A673 (cell line): ENCODE measurements at regions not wholly inside any gene's neighbourhood (a gene's known extent, or its start where the extent isn't known, plus 50 kb on each side); places are given as distances from the start of the nearest gene placed in this dataset.
"Not testable (repeated sequence)": the region's sequence is repeated elsewhere in the genome, so short reads cannot be mapped to it uniquely, and the experiment has no call there.

ENCODE experiments used
- BruUV-seq: library from RNA; stranded (reverse); fragments of 400-500 nt; replicated peaks from 2 replicates; lab custom pipeline; 2021; lab: Mats Ljungman, UMichigan
- CTCF ChIA-PET: fragments of 300-600 bp; sonication (Branson Sonifier 250); formaldehyde crosslinking; loops from one replicate; lab custom pipeline; 2022; ENCODE audit warnings: antibody characterized with exemption; lab: Charles Lee
- POLR2A ChIA-PET: fragments of 300-600 bp; sonication (Branson Sonifier 250); formaldehyde crosslinking; loops from one replicate; lab custom pipeline; 2022; ENCODE audit warnings: antibody characterized with exemption; ENCODE audit not compliant: low non-redundant PET; lab: Charles Lee
- DNase-seq: peaks from one replicate; pipeline ENCODE4 v3.0.0-alpha.2; 2015; ENCODE audit warnings: low spot score
- H3K27ac ChIP-seq: fragments of 200-600 bp; sonication (generic); 2 replicates; pipeline ENCODE4 v1.5.1; 2016; ENCODE audit warnings: mixed run types, low read depth, mild to moderate bottlenecking, mixed read lengths, antibody characterized with exemption, low read length; ENCODE audit not compliant: poor library complexity, severe bottlenecking
- H3K27me3 ChIP-seq: fragments of 200-600 bp; sonication (generic); replicated peaks from 2 replicates; pipeline ENCODE4 v1.6.1; 2017; ENCODE audit warnings: mixed run types, low read depth, mild to moderate bottlenecking, mixed read lengths, antibody characterized with exemption, low read length; ENCODE audit not compliant: insufficient read depth, poor library complexity
- H3K36me3 ChIP-seq: fragments of 200-600 bp; sonication (generic); 2 replicates; pipeline ENCODE4 v1.6.1; 2016; ENCODE audit warnings: mixed run types, mild to moderate bottlenecking, mixed read lengths, antibody characterized with exemption, low read length; ENCODE audit not compliant: insufficient read depth, poor library complexity, severe bottlenecking
- H3K4me1 ChIP-seq: fragments of 200-600 bp; sonication (generic); 2 replicates; pipeline ENCODE4 v1.6.1; 2017; ENCODE audit warnings: mixed run types, mild to moderate bottlenecking, mixed read lengths, antibody characterized with exemption, low read length; ENCODE audit not compliant: insufficient read depth, poor library complexity, severe bottlenecking
- H3K4me3 ChIP-seq: fragments of 200-600 bp; sonication (generic); 2 replicates; pipeline ENCODE4 v1.5.1; 2016; ENCODE audit warnings: low read depth, mixed run types, mild to moderate bottlenecking, mixed read lengths, low read length; ENCODE audit not compliant: poor library complexity, severe bottlenecking
- H3K9me3 ChIP-seq: fragments of 200-600 bp; sonication (generic); 2 replicates; pipeline ENCODE4 v1.6.1; 2016; ENCODE audit warnings: mixed run types, low read depth, mild to moderate bottlenecking, mixed read lengths, antibody characterized with exemption, low read length; ENCODE audit not compliant: poor library complexity, severe bottlenecking
- CTCF ChIP-seq: fragments of 300-800, 200-600 bp; sonication (generic); conservative IDR thresholded peaks from 2 replicates; pipeline ENCODE4 v1.5.1; 2017; ENCODE audit warnings: low read depth, mild to moderate bottlenecking, antibody characterized with exemption, low read length, moderate library complexity, mixed read lengths
- EZH2 ChIP-seq: fragments of 200-600 bp; sonication (generic); IDR thresholded peaks from 2 replicates; pipeline ENCODE4 v1.6.1; 2017; ENCODE audit warnings: borderline replicate concordance, low read depth, mild to moderate bottlenecking, mixed read lengths, antibody characterized with exemption, low read length; ENCODE audit not compliant: poor library complexity, severe bottlenecking
- intact Hi-C: fragments of 100-400 bp; cut with micrococcal nuclease; formaldehyde crosslinking; loops from one replicate; pipeline ENCODE4 v1.10.0; 2022; ENCODE audit not compliant: unreplicated experiment

- intact Hi-C loops: no loop called here
- H3K27me3 ChIP-seq: no peaks in the 10 kb centered on the region
- H3K9me3 ChIP-seq: peaks cover 19% of the 10 kb centered on the region
- no peak overlapping the region for H3K4me3 ChIP-seq
- POLR2A ChIA-PET: no interaction called here
- BruUV-seq: no TSS peak
- H3K27ac ChIP-seq: no peak overlapping the region
- H3K4me1 ChIP-seq: no peaks in the 10 kb centered on the region
- TF ChIP-seq EZH2 (no peak), CTCF (no peak)
- CTCF ChIA-PET: no interaction called here
- H3K36me3 ChIP-seq: no peaks in the 10 kb centered on the region
- DNase-seq: no peak
Measured at GRCh38 chr6:155755452-155755851, 299.8 kb upstream of the NOX3 start.

GRCh38 chr6:155748778-155749177, 293.1 kb upstream of the NOX3 start:
- intact Hi-C loops, H3K36me3 ChIP-seq, H3K4me3 ChIP-seq, POLR2A ChIA-PET, H3K27me3 ChIP-seq, H3K27ac ChIP-seq, DNase-seq, BruUV-seq, CTCF ChIA-PET, H3K4me1 ChIP-seq: not testable (repeated sequence)
- peaks cover 17% of the 10 kb centered on the region for H3K9me3 ChIP-seq

GRCh38 chr6:155747491-155747890, 291.9 kb upstream of the NOX3 start:
- TF ChIP-seq EZH2 (no peak), CTCF (no peak)
- no peak for DNase-seq
- H3K9me3 ChIP-seq: peaks cover 10% of the 10 kb centered on the region
- ChIA-PET CTCF (no interaction called here), POLR2A (no interaction called here)
- BruUV-seq: no TSS peak
- no peaks in the 10 kb centered on the region for H3K36me3 ChIP-seq
- H3K4me1 ChIP-seq: peaks cover 7% of the 10 kb centered on the region
- no peaks in the 10 kb centered on the region for H3K27me3 ChIP-seq
- H3K27ac ChIP-seq: no peak overlapping the region
- intact Hi-C loops: no loop called here
- no peak overlapping the region for H3K4me3 ChIP-seq

- Histone ChIP-seq H3K27me3 (no peaks in the 10 kb centered on the region), H3K4me1 (peaks cover 10% of the 10 kb centered on the region), H3K27ac (peak overlapping the region; percentile 92), H3K36me3 (no peaks in the 10 kb centered on the region), H3K9me3 (no peaks in the 10 kb centered on the region), H3K4me3 (no peak overlapping the region)
- intact Hi-C loops: loop anchor here (2.0 kb wide), 2 partner anchors 276 to 414 kb away; no protein-coding TSS in a partner anchor
- DNase-seq: peak; percentile 78
- no peak for TF ChIP-seq EZH2
- TF ChIP-seq CTCF: no peak
- no TSS peak for BruUV-seq
- CTCF ChIA-PET: no interaction called here
- POLR2A ChIA-PET: no interaction called here
Measured at GRCh38 chr6:155740781-155741399, 285.3 kb upstream of the NOX3 start.
